K562 (cell line): ENCODE measurements at regions not wholly inside any gene's neighbourhood (a gene's known extent, or its start where the extent isn't known, plus 50 kb on each side); places are given as distances from the start of the nearest gene placed in this dataset.
A peak's percentile ranks its signal among the peaks of the same experiment; 100 is the strongest.

Experiments
- ATAC-seq: fragments of 200-7000 bp; cut with Tn5 transposase; 3 replicates; pipeline ENCODE4 v1.9.1; 2020; ENCODE audit warnings: moderate library complexity
- BruUV-seq: library from RNA; stranded (reverse); fragments of 400-500 nt; replicated peaks from 2 replicates; lab custom pipeline; 2021; lab: Mats Ljungman, UMichigan
- CTCF ChIA-PET: fragments of 300-600 bp; formaldehyde crosslinking; extraction: SDS; loops from one replicate; lab custom pipeline; 2021; ENCODE audit warnings: low intra/inter-chr PET ratio; lab: Yijun Ruan, JAX
- POLR2A ChIA-PET: fragments of 300-600, 350-650 bp; sonication (Branson Sonifier 250); formaldehyde crosslinking; extraction: SDS; loops from one replicate; lab custom pipeline; 2021; ENCODE audit warnings: antibody characterized with exemption, inconsistent platforms; lab: Yijun Ruan, JAX
- DNase-seq, 4 experiments: peaks; one replicate each; pipeline versions ENCODE4 v3.0.0 to v3.0.0-alpha.2; 2011 to 2018; ENCODE audit warnings: low spot score in 3 of 4, mixed read lengths in 3 of 4; ENCODE audit errors: extremely low read depth in 1 of 4
- FAIRE-seq: peaks from 2 replicates; lab custom pipeline; 2011; peaks lifted over from hg19 to GRCh38; lab: Jason Lieb, UNC
- H2AFZ ChIP-seq: 2 replicates; pipeline ENCODE4 v1.6.0; 2011; ENCODE audit warnings: low read depth, low read length, control low read depth, inconsistent platforms
- H3K27ac ChIP-seq: fragments of 200-600 bp; 3 replicates; pipeline ENCODE4 v1.8.0; 2011; ENCODE audit warnings: low read depth, mild to moderate bottlenecking, control low read depth, inconsistent platforms, low read length, moderate library complexity, mixed read lengths; ENCODE audit errors: extremely low read depth
- H3K27me3 ChIP-seq, 2 experiments: fragments of 300-600 bp in 1 of 2; 2 replicates in 1 of 2; 3 replicates in 1 of 2; pipeline versions ENCODE4 v1.6.0 to v1.8.0; 2011; ENCODE audit warnings: inconsistent platforms in 2 of 2, low read length in 2 of 2, mild to moderate bottlenecking in 1 of 2, mixed read lengths in 1 of 2, moderate library complexity in 1 of 2; ENCODE audit not compliant: control insufficient read depth in 2 of 2, insufficient read depth in 2 of 2
- H3K36me3 ChIP-seq: fragments of 300-600 bp; 3 replicates; pipeline ENCODE4 v1.8.0; 2011; ENCODE audit warnings: mild to moderate bottlenecking, low read length, inconsistent platforms; ENCODE audit not compliant: control insufficient read depth, insufficient read depth
- H3K4me1 ChIP-seq, 2 experiments: fragments of 200-600 bp in 1 of 2; replicated peaks in 1 of 2; 2 replicates in 1 of 2; 3 replicates in 1 of 2; pipeline versions ENCODE4 v1.5.1 to v1.8.0; 2011; ENCODE audit warnings: inconsistent platforms in 2 of 2, low read length in 2 of 2, mild to moderate bottlenecking in 1 of 2, mixed read lengths in 1 of 2, moderate library complexity in 1 of 2; ENCODE audit not compliant: control insufficient read depth in 2 of 2, insufficient read depth in 2 of 2
- H3K4me2 ChIP-seq: 2 replicates; pipeline ENCODE4 v1.6.1; 2011; ENCODE audit warnings: low read length, control low read depth, inconsistent platforms, mixed read lengths; ENCODE audit not compliant: insufficient read depth
- H3K4me3 ChIP-seq: fragments of 200-600 bp; sonication (generic), shearing (Covaris generic); 2 replicates; pipeline ENCODE4 v1.5.1; 2016; ENCODE audit warnings: control low read depth, inconsistent platforms
- H3K79me2 ChIP-seq: fragments of 200-600 bp; 3 replicates; pipeline ENCODE4 v1.8.0; 2011; ENCODE audit warnings: low read length, inconsistent platforms; ENCODE audit not compliant: control insufficient read depth, insufficient read depth
- H3K9ac ChIP-seq, 2 experiments: 2 replicates each; pipeline versions ENCODE4 v1.6.0 to v1.6.1; 2011; ENCODE audit warnings: low read depth in 2 of 2, low read length in 2 of 2, control low read depth in 1 of 2, inconsistent platforms in 1 of 2, mild to moderate bottlenecking in 1 of 2, mixed read lengths in 1 of 2; ENCODE audit not compliant: insufficient read depth in 1 of 2
- H3K9me1 ChIP-seq: one replicate; pipeline ENCODE4 v1.6.0; 2011; ENCODE audit warnings: inconsistent platforms, mild to moderate bottlenecking, low read length, moderate library complexity; ENCODE audit not compliant: control insufficient read depth, insufficient read depth
- H3K9me3 ChIP-seq: replicated peaks from 2 replicates; pipeline ENCODE4 v1.5.1; 2011; ENCODE audit warnings: low read depth, low read length, inconsistent platforms; ENCODE audit not compliant: control insufficient read depth, insufficient read depth
- H4K20me1 ChIP-seq: replicated peaks from 2 replicates; pipeline ENCODE4 v1.6.1; 2011; ENCODE audit warnings: low read length, inconsistent platforms, mixed read lengths; ENCODE audit not compliant: control insufficient read depth, insufficient read depth
- ARHGAP35 ChIP-seq: fragments of 450-650 bp; IDR thresholded peaks from 2 replicates; pipeline ENCODE4 v1.6.1; 2018; ENCODE audit not compliant: partially characterized antibody
- CBFA2T2 ChIP-seq: fragments of 450-650 bp; conservative IDR thresholded peaks from 2 replicates; pipeline ENCODE4 v1.6.1; 2017; ENCODE audit warnings: mild to moderate bottlenecking
- COPS2 ChIP-seq: fragments of 450-650 bp; conservative IDR thresholded peaks from 2 replicates; pipeline ENCODE4 v1.6.1; 2016; ENCODE audit warnings: mild to moderate bottlenecking, moderate library complexity
- FOSL1 ChIP-seq: fragments of 200-800 bp; sonication (Bioruptor generic); conservative IDR thresholded peaks from 2 replicates; pipeline ENCODE4 v1.6.1; 2016; ENCODE audit warnings: missing genetic modification characterization, missing compliant biosample characterization
- GTF2A2 ChIP-seq: IDR thresholded peaks from 2 replicates; pipeline ENCODE4 v1.6.1; 2016; ENCODE audit warnings: mild to moderate bottlenecking, missing genetic modification characterization, missing compliant biosample characterization
- GTF2F1 ChIP-seq: IDR thresholded peaks from 2 replicates; pipeline ENCODE4 v1.6.1; 2011; ENCODE audit warnings: low read depth, low read length, improper control_type of control experiment
- JUND ChIP-seq, 2 experiments: IDR thresholded peaks; 2 replicates in 1 of 2; 3 replicates in 1 of 2; pipeline ENCODE4 v1.6.1; 2011; ENCODE audit warnings: borderline replicate concordance in 2 of 2, low read depth in 2 of 2, low read length in 2 of 2, improper control_type of control experiment in 1 of 2, missing biosample characterization in 1 of 2, missing genetic modification characterization in 1 of 2, missing genetic modification reagents in 1 of 2
- MCM3 ChIP-seq: fragments of 450-650 bp; IDR thresholded peaks from 2 replicates; pipeline ENCODE4 v1.6.1; 2016
- NFE2 ChIP-seq: IDR thresholded peaks from 2 replicates; pipeline ENCODE4 v1.6.1; 2014; ENCODE audit warnings: antibody characterized with exemption, low read depth
- RBM17 ChIP-seq: fragments of 200-400 bp; formaldehyde crosslinking; IDR thresholded peaks from 2 replicates; pipeline ENCODE4 v1.6.1; 2017; ENCODE audit warnings: low read depth, mild to moderate bottlenecking, low read length, borderline replicate concordance
- TCFL5 ChIP-seq: fragments of 250-450 bp; sonication (Bioruptor Pico); conservative IDR thresholded peaks from 2 replicates; pipeline ENCODE4 v1.6.1; 2021; ENCODE audit warnings: mild to moderate bottlenecking, moderate library complexity, matching md5 sums
- TRIM28 ChIP-seq: fragments of 450-650 bp; IDR thresholded peaks from 2 replicates; pipeline ENCODE4 v1.6.1; 2017
- ZBTB33 ChIP-seq: sonication (generic); formaldehyde crosslinking; IDR thresholded peaks from 2 replicates; pipeline ENCODE4 v1.8.1; 2023; ENCODE audit warnings: mild to moderate bottlenecking, missing genetic modification reagents
- ZFP36 ChIP-seq: fragments of 150-350 bp; IDR thresholded peaks from 2 replicates; pipeline ENCODE4 v1.6.1; 2018; ENCODE audit warnings: low read length, low read depth; ENCODE audit not compliant: partially characterized antibody
- ZNF121 ChIP-seq: sonication (generic); formaldehyde crosslinking; conservative IDR thresholded peaks from 2 replicates; pipeline ENCODE4 v1.8.0; 2022; ENCODE audit warnings: missing genetic modification reagents
- ZNF165 ChIP-seq: fragments of 250-450 bp; sonication (Bioruptor Pico); IDR thresholded peaks from 2 replicates; pipeline ENCODE4 v1.4.0; 2020; ENCODE audit warnings: borderline replicate concordance
- ZNF184 ChIP-seq: sonication (generic); formaldehyde crosslinking; IDR thresholded peaks from 2 replicates; pipeline ENCODE4 v1.5.0; 2020; ENCODE audit warnings: missing genetic modification reagents
- WGBS: fragments of 100-300 bp; shearing (Covaris generic); methylation state at CpG from one replicate; pipeline ENCODE4 v1.1.6; 2016; ENCODE audit warnings: low coverage, mixed read lengths; ENCODE audit not compliant: insufficient coverage; ENCODE audit errors: missing lambda C conversion rate; 5-methylcytosine and 5-hydroxymethylcytosine counted together
- in situ Hi-C: fragments of 300-500 bp; cut with MboI; formaldehyde crosslinking; loops from 4 replicates; pipeline ENCODE4 v1.15.0; 2018; ENCODE audit warnings: inconsistent platforms, mixed read lengths
- intact Hi-C: fragments of 100-400 bp; cut with micrococcal nuclease; formaldehyde crosslinking; loops from 2 replicates; pipeline ENCODE4 v1.14.2; 2022

GRCh38 chr11:109739379-109739778 is 317.4 kb downstream of the C11orf87 start:
- BruUV-seq, result no TSS peak
- no peak for ATAC-seq
- no peak for FAIRE-seq
- ChIA-PET POLR2A (no interaction called here), CTCF (no interaction called here)
- Histone ChIP-seq H3K27ac (no peak overlapping the region), H3K36me3 (no peaks in the 10 kb centered on the region), H3K27me3 (no peaks in the 10 kb centered on the region), H3K4me3 (no peak overlapping the region), H3K9me1 (no peaks in the 10 kb centered on the region), H4K20me1 (no peaks in the 10 kb centered on the region), H3K9me3 (0 out of 2 replicates have a peak, but pooled peaks cover 2% of the 10 kb centered on the region), H3K79me2 (no peaks in the 10 kb centered on the region), H3K9ac (no peak overlapping the region), H3K4me1 (no peaks in the 10 kb centered on the region), H2AFZ (no peak overlapping the region), H3K4me2 (no peak overlapping the region)
- WGBS, result 0% methylated on average over 2 of the region's 2 CpGs
- no peak for DNase-seq
- intact Hi-C loops, result no loop called here
- in situ Hi-C loops, result no loop called here
- peak; percentile 77 for TF ChIP-seq FOSL1
- no peak for TF ChIP-seq MCM3
- TF ChIP-seq GTF2F1, result no peak
- TF ChIP-seq TCFL5 (CRISPR knock-in tag), result no peak
- no peak for TF ChIP-seq ARHGAP35
- TF ChIP-seq JUND (IDR thresholded peaks at IDR 0.05; ENCODE audit: borderline replicate concordance, low read depth, low read length), result 0 out of 2 replicates have a peak, but pooled peaks have one; percentile 10
- TF ChIP-seq JUND (tag; IDR thresholded peaks at IDR 0.05; ENCODE audit: borderline replicate concordance, low read depth, low read length), result no peak

- ChIA-PET CTCF (no interaction called here), POLR2A (no interaction called here)
- no peak overlapping the region for H3K4me3 ChIP-seq
- in situ Hi-C loops (no loop called here), intact Hi-C loops (no loop called here)
- H3K4me2 ChIP-seq, result no peak overlapping the region
- ATAC-seq (no peak), DNase-seq (no peak), FAIRE-seq (no peak)
- no peaks in the 10 kb centered on the region for H3K36me3 ChIP-seq
- peaks cover 0 to 4% of the 10 kb centered on the region in 2 experiments; a peak in 2 of 5 replicates for H3K4me1 ChIP-seq
- H3K9ac ChIP-seq, result no peak overlapping the region
- H4K20me1 ChIP-seq, result no peaks in the 10 kb centered on the region
- BruUV-seq, result no TSS peak
- H2AFZ ChIP-seq, result no peak overlapping the region
- H3K27me3 ChIP-seq, result no peaks in the 10 kb centered on the region
- no peaks in the 10 kb centered on the region for H3K79me2 ChIP-seq
- no peaks in the 10 kb centered on the region for H3K9me3 ChIP-seq
- no peaks in the 10 kb centered on the region for H3K9me1 ChIP-seq
- WGBS, result 34% methylated on average over 4 of the region's 4 CpGs
- no peak overlapping the region for H3K27ac ChIP-seq
- TF ChIP-seq CBFA2T2 (no peak), GTF2A2 (no peak), ZNF121 (CRISPR knock-in tag) (no peak), COPS2 (no peak), RBM17 (no peak), ZNF165 (no peak), NFE2 (no peak), ZNF184 (CRISPR knock-in tag) (no peak), TRIM28 (no peak), ZFP36 (no peak), ZBTB33 (CRISPR knock-in tag) (no peak)
Observed at GRCh38 chr11:109745996-109746625, 324.1 kb downstream of the C11orf87 start.
